ENCODE measurements at regions not wholly inside any gene's neighbourhood (a gene's known extent, or its start where the extent isn't known, plus 50 kb on each side); places are given as distances from the start of the nearest gene placed in this dataset.

DNA sequence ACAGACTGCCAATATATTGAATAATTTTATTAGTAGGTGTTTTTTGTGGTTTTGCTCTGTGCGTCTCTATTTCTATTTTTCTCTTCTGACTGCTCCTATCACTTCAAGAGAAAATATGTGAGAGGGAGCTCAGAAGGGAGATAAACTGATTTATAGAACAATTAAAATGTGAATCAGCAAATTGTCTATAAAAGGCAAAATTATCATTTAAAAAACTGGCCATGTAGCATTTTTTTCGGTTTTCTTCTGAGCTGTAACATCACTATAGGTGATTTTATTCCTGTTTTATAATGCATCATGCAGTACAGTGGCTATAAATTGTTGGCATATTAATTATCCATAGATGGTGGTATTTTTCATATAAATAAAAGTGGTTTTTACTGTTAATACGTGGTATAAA, 416.5 kb downstream of the DOK5 start:
- H3K23me2 ChIP-seq (ENCODE audit: insufficient read length, low read depth, low read length, poor library complexity, severe bottlenecking), result no peaks in the 10 kb centered on the region
- H3K79me2 ChIP-seq (ENCODE audit: insufficient read depth, low read length), result no peaks in the 10 kb centered on the region
- no peak overlapping the region for H3T11ph ChIP-seq (ENCODE audit: low read length)
- no peaks in the 10 kb centered on the region for H3K27me3 ChIP-seq (ENCODE audit: insufficient read depth, low read length)
- no peak overlapping the region for H3K18ac ChIP-seq (ENCODE audit: insufficient read length, low read depth, low read length)
- no peak overlapping the region for H3K4me2 ChIP-seq (ENCODE audit: insufficient read depth, insufficient read length, low read length)
- Mint-ChIP-seq H3K9me3 (0 out of 5 replicates have a peak, but pooled peaks cover 0 to 2% of the 10 kb centered on the region in 2 experiments), H3K4me1 (no peaks in the 10 kb centered on the region), H3K27ac (no peak overlapping the region), H3K4me3 (no peak overlapping the region), H3K36me3 (ENCODE audit: insufficient read depth in 1 of 3, low read depth in 3 of 3) (no peaks in the 10 kb centered on the region), H3K27me3 (ENCODE audit: low read depth) (no peaks in the 10 kb centered on the region; the same call in 1 of the 2 replicates)
- H2BK5ac ChIP-seq (ENCODE audit: insufficient read length, low read length), result no peak overlapping the region
- no peaks in the 10 kb centered on the region for H3K9me3 ChIP-seq (ENCODE audit: control insufficient read depth, low read depth, low read length)
- H2BK20ac ChIP-seq (ENCODE audit: low read depth, low read length, poor library complexity, severe bottlenecking), result no peak overlapping the region
- H2BK15ac ChIP-seq (ENCODE audit: low read depth, low read length), result no peak overlapping the region
- no peaks in the 10 kb centered on the region for H4K20me1 ChIP-seq (ENCODE audit: control insufficient read depth, insufficient read depth, insufficient read length)
- H3K27ac ChIP-seq (ENCODE audit: insufficient read length, low read depth, low read length), result no peak overlapping the region
- no peak overlapping the region for H3K14ac ChIP-seq (ENCODE audit: insufficient read depth, low read length)
- H4K8ac ChIP-seq (replicated peaks; ENCODE audit: insufficient read length, low read depth, low read length), result no peak overlapping the region
- H2AK5ac ChIP-seq (ENCODE audit: insufficient read length, low read length), result no peak overlapping the region
- no CpG with 5 or more reads among the region's 3 CpGs for WGBS (ENCODE audit: extremely low coverage, insufficient read length, low lambda C conversion rate)
- TF ChIP-seq, protein P1, sequence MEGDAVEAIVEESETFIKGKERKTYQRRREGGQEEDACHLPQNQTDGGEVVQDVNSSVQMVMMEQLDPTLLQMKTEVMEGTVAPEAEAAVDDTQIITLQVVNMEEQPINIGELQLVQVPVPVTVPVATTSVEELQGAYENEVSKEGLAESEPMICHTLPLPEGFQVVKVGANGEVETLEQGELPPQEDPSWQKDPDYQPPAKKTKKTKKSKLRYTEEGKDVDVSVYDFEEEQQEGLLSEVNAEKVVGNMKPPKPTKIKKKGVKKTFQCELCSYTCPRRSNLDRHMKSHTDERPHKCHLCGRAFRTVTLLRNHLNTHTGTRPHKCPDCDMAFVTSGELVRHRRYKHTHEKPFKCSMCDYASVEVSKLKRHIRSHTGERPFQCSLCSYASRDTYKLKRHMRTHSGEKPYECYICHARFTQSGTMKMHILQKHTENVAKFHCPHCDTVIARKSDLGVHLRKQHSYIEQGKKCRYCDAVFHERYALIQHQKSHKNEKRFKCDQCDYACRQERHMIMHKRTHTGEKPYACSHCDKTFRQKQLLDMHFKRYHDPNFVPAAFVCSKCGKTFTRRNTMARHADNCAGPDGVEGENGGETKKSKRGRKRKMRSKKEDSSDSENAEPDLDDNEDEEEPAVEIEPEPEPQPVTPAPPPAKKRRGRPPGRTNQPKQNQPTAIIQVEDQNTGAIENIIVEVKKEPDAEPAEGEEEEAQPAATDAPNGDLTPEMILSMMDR (conservative IDR thresholded peaks at IDR 0.05), result no peak
- H3K23ac ChIP-seq (ENCODE audit: insufficient read length, low read depth, low read length), result no peak overlapping the region
- no peak overlapping the region for H2BK12ac ChIP-seq (ENCODE audit: insufficient read length, low read depth, low read length)
- H3K79me1 ChIP-seq (ENCODE audit: insufficient read depth, low read depth, low read length, poor library complexity, severe bottlenecking), result no peaks in the 10 kb centered on the region
- H4K5ac ChIP-seq (ENCODE audit: insufficient read length, low read depth, low read length), result no peak overlapping the region
- no peak overlapping the region for H3K9ac ChIP-seq (ENCODE audit: extremely low read depth, insufficient read length, low read length)
- no peak overlapping the region for H2AFZ ChIP-seq (ENCODE audit: low read length)
- H2BK120ac ChIP-seq (ENCODE audit: low read depth, low read length, poor library complexity, severe bottlenecking), result no peak overlapping the region
- no peak overlapping the region for H4K91ac ChIP-seq (ENCODE audit: insufficient read length, low read depth, low read length)
- DNase-seq, result no peak
- no peaks in the 10 kb centered on the region for H3K4me1 ChIP-seq (ENCODE audit: insufficient read depth, low read length)
- H3K4ac ChIP-seq (ENCODE audit: low read depth, low read length), result no peak overlapping the region
- no peak overlapping the region for H3K56ac ChIP-seq (ENCODE audit: insufficient read length, low read depth, low read length)

Data from H9 (cell line).